NOMO-1 (cell line): ENCODE measurements at regions not wholly inside any gene's neighbourhood (a gene's known extent, or its start where the extent isn't known, plus 50 kb on each side); places are given as distances from the start of the nearest gene placed in this dataset.
"Not testable (repeated sequence)": the region's sequence is repeated elsewhere in the genome, so short reads cannot be mapped to it uniquely, and the experiment has no call there.

Source experiments
- DNase-seq, 2 experiments: peaks; one replicate each; lab custom pipeline; 2025; ENCODE audit not compliant: unreplicated experiment in 2 of 2; lab: John Stamatoyannopoulos, UW

DNA sequence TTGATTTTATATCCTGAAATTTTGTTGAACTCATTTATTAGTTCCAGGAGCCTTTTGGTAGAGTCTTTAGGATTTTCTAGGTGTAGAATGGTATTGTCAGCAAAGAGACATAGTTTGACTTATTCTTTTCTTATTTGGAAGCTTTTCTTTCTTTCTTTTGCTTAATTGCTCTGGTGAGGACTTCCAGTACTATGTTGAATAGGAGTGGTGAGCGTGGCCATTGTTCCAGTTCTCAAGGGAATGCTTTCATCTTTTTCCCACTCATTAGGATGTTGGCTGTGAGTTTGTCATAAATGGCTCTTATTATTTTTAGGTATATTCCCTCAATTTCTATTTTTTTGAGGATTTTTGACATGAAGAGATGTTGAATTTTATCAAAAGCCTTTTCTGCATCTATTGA, 182.2 kb upstream of the SPRY2 start:
- no peak for DNase-seq

DNA sequence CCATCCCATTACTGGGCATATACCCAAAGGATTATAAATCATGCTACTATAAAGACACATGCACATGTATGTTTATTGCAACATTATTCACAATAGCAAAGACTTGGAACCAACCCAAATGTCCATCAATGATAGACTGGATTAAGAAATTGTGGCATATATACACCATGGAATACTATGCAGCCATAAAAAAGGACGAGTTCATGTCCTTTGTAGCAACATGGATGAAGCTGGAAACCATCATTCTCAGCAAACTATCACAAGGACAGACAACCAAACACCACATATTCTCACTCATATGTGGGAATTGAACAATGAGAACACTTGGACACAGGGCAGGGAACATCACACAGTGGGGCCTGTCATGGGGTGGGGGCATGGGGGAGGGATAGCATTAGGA, 181.5 kb upstream of the SPRY2 start:
- DNase-seq = not testable (repeated sequence)

DNA sequence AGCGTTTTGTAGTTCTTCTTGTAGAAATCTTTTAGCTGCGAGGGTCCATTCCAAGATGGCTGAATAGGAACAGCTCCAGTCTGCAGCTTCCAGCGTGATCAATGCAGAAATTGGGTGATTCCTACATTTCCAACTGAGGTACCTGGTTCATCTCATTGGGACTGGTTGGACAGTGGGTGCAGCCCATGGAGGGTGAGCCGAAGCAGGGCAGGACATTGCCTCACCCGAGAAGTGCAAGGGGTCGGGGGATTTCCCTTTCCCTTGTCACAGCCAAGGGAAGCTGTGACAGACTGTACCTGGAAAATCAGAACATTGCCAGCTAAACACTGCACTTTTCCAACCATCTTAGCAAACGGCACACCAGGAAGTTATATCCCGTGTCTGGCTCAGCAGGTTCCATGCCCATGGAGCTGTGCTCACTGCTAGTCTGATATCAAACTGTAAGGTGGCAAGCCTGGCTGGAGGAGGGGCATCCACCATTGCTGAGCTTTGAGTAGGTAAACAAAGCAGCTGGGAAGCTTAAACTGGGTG, 176.0 kb upstream of the SPRY2 start:
- no peak for DNase-seq

DNA sequence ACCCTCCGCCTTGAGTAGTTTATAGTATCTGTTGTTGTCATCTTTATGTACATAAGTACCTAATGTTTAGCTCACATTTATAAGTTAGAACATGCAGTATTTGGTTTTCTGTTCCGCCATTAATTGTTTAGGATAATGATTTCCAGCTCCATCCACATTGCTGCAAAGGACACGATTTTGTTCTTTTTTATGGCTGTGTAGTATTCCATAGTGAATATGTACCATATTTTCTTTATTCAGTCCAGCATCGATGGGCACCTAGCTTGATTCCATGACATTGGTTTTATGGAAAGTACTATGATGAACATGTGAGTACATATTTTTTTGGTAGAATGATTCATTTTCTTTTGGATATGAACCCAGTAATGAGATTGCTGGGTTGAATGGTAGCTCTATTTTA, 174.4 kb upstream of the SPRY2 start:
- DNase-seq = no peak

DNA sequence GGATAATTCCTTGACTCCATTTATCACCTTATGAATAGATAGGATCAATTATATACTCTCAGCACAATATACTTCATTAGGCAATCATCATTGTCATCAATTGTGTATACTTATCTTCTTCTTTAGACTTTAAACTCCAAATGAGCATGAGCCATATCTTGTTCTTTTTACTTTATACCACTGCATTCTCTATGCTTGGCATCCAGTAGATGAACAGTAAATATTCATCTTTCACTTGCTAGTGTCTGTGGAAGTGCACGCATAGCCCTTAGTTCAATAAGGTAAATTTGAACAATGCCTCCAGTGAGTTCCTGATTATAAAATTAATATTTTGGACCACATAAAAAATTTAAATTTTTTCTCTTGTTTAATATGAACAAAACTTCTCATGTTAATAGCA, 172.3 kb upstream of the SPRY2 start:
- DNase-seq = no peak

DNA sequence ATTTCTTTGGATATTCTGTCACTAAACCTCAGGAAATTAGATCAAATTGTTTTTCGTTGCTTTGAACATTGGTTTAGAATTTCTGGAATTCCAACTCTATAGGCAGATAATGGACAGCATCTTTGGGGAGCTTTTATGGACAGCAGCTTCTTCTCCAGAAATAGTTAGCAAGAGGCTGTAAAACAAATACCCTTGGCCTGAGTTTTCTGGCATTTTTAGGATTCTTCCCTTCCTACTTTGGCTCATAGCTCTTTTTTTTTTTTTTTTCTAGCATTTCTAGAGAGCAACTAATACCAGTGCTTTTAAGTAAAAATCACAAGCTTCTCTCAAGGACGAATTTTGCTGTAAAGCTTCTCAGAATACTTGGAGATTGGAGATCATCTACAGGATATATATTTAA, 169.8 kb upstream of the SPRY2 start:
- no peak for DNase-seq

DNA sequence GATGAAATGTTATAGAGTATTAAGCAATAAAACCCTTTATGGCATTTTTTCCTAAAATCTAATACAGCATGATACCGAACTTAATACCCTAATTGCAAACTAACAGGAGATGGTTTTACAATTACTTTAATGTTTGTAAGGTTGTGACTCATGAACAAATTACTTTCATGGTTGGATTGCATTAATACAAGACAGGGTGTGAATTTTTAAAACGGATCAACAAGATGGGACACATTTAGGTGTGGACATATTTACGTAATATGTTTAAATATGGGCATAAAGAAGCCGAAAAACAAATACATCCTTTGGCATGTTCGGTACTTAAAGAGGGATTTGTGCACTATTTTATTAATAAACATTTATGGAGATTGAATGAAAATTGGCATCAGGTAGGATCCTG, 168.3 kb upstream of the SPRY2 start:
- DNase-seq = no peak

DNA sequence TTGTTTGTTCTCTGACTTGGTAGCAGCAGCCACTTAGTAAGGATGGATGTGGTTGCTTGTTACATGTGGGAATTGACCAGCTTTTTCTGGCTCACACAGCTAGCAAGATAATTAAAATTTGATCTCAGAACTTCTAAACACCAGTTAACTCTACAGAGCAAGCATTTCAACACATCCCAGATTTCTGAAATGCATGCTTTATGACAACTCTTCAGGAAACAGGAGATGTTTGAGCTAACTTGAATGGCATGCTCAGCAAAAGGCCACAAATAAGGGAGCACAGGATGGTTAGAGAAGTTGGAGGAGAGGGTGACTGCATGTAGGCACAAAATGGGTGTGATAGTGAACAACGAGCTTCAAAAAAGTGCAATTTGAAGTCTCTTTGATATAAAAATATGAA, 167.1 kb upstream of the SPRY2 start:
- no peak for DNase-seq

DNA sequence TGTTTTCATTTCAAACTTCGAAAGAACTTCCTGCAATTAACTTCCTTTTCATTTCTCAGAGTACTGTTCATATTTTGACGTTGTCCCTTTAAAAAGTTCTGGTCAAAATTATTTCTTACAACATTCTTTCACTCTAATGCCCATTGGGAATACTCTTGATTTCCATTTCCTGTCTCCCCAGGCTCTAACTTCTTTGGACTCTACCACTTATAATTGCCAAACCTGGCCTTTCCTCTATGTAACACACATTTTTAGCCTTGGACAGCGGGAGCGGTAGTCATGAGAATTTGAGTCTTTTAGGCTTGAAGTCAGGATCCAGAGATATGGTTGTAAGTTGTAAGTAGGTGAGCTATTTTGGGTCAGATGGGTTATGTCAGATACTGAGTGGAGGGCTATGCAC, 163.5 kb upstream of the SPRY2 start:
- DNase-seq = no peak

DNA sequence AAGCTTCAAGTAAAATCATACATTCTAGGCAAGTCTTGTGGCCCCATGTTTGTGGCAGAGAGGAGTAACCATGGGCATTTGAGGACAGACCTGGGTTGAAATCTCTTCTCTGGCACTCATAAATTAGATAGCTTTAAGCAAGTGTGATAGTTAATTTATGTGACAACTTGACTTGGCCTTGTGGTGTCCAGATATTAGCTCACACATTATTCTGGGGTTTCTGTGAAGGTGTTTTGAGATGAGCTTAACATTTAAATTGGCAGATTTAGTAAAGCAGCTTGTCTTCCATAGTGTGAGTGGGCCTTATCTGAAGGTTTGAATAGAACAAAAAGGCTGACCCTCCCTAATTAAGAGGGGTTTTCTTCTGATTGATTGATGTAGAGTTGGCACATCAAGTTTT, 161.4 kb upstream of the SPRY2 start:
- no peak for DNase-seq

DNA sequence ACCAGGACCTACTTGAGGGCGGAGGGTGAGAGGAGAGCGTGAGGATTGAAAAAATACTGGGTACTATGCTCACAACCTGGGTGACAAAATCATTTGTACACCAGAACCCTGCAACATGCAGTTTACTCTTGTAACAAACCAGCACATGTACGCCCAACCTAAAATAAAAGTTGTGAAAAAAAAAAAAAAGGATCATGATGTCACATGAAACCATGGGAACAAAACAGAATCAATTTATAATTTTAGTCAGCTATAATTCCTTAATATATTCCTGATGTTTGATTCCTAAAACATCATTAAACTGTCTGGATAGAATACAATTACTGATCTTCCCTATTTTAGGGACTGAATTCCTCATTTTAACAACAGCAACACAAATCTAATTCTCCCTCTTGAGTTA, 160.6 kb upstream of the SPRY2 start:
- no peak for DNase-seq

DNA sequence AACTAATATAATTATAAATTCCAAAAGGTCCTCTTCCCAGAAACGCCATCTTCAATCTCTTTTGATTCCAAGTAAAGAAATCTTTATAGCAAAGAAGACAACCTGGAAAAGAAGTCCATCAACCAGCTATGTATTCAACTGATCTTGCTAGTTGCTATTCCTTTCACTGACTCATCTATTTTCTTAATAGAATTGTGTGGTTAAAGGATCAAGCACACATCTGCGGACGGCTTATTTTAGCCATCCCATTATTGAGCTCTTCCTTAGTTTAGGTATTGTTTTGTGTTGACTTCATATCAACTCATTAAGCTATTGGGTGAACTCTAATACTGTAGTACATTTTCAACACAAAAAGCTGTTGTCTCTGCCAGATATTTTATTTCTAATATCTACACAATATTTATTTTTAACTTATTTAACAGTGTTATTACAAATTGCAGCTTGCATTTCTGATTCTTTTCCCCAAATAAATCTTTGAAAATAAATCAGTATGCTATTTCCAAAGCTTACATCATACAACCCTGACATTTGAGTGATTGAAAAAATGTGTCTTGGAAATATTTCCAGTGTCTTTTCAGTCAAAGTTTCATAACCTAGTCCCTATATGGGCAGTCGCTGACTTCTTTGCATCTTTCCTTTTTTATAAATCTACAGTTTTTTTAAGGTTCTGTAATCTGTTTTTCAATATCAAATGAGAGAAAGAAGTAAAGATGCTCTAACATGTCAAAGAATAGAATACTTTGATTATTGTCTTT, 158.8 kb upstream of the SPRY2 start:
- DNase-seq = no peak

DNA sequence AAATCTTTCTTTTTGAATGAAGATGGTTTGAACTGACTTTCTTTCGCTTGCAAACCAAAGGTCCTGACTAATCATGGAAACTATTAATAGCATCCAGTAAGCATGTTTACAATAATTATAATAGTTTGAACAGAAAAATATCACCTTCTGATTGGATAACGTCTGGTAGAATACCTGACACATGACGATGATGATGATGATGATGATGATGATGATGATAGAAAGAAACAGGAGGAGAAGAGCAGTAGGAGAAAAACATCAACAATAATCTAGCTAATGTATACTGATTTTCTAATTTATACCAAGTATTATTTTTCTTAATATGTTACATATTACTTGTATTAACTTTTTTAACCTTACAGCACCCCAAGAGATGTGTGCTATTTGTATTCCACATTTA, 157.5 kb upstream of the SPRY2 start:
- no peak for DNase-seq

DNA sequence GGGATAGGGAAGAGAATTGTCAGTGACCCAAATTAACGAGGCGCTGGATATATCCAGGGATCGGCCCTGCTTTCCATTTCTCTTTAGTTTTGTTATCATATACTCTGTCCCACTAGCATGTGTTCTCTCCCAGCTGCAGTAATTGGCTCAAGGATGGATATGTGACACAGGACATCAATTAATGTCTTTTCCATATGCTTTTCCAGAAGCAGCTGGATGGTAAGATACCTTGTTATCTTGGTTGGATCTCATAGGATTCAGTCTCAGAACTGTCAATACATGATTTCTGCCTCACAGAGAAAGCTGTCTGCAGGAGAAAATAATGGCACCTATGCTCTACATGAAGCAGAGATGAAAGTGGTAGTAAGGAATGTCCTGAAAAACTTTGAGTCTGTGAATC, 157.1 kb upstream of the SPRY2 start:
- DNase-seq = no peak

DNA sequence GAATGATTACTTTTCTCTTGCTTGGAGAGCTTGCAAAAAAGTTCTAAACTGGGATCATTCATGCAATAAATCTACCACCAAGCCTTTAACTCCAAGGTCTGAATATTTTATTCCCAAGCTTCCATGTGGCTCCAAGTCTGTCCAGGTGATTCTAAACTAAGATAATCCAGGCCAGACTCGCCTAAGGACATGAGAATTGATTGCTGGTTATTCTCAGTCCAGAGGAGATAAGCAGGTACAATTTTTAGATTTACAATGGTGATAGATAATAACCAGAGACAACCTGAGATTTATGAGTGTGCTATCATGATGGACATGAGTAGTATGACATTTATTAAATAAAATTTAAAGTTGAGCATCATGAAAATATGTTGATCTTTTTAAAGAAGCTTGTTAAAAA, 156.5 kb upstream of the SPRY2 start:
- DNase-seq = no peak

DNA sequence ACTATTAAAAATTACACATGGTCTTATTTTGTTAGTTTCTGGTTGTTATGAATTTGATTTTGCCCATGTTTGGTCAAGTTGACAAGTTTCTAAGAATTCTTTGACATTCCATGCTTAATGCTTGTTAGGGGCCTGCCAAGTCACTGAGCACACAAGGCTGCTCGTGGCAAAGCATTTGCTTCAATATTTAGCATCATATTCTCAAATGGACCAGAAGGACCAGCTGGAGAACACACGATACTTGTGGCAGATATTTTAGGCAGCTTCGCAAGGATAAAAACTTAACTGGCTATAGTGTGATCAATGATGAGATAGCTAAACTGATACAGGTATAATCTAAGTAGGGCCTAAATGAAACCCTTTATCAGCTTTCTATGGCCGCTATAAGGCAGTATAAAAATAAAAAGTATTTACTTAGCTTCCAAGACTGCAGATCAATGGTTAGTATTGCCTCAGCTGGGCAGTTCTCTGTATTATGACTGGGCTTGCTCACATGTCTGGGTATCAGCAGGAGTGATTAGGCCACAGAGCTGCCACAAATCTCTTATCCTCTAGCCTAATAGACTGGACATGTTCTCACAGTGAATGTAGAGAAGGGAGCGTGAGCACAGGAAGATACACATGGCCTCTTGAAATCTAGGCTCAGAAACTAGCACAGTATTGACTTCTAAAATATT, 155.9 kb upstream of the SPRY2 start:
- no peak for DNase-seq

DNA sequence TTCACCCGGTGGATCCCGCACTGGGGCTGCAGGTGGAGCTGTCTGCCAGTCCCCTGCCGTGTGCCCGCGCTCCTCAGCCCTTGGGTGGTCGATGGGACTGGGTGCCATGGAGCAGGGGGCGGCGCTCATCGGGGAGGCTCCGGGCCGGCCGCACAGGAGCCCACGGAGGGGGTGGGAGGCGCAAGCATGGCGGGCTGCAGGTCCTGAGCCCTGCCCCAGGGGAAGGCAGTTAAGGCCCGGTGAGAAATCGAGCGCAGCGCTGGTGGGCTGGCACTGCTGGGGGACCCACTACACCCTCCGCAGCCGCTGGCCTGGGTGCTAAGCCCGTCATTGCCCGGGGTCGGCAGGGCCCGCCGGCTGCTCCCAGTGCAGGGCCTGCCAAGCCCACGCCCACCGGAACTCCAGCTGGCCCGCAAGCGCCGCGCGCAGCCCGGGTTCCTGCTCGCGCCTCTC, 149.6 kb upstream of the SPRY2 start:
- DNase-seq = not testable (repeated sequence)

DNA sequence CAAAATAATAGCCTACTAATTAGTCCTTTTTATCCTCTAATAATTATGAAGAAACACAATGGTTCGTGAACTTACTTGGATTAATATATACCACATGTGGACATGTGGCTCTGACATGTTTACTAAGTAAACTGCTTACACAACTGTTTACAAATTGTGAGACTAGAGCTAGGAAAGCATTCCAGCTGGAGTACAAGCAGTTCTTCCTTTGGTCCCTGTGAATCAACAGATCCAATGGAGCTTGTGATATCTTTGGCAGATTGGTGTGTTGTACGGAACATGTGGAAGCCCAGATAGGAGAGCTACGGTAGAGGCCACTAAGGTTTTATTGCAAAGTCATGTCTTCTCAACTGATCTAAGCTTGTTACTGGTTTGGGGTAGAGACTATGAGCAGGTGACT, 145.5 kb upstream of the SPRY2 start:
- no peak for DNase-seq

DNA sequence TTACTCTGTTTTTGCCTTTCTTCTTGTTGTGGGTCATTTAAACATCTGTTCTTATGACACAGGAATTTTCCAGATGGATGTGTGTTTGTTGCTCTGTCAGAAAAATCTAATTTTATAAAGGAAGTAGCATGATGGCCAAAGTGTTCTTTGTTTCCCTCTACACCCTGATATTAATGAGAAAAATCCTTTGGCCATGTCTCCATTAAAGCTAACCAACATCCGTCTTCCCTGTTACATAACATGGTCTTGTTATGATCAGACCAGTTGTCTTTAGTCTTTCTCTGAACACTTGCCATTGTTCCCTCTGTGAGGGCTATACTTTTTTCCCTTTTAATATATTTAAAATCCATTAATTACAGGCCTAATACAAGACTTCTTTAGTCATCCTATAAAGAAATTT, 142.2 kb upstream of the SPRY2 start:
- no peak for DNase-seq

DNA sequence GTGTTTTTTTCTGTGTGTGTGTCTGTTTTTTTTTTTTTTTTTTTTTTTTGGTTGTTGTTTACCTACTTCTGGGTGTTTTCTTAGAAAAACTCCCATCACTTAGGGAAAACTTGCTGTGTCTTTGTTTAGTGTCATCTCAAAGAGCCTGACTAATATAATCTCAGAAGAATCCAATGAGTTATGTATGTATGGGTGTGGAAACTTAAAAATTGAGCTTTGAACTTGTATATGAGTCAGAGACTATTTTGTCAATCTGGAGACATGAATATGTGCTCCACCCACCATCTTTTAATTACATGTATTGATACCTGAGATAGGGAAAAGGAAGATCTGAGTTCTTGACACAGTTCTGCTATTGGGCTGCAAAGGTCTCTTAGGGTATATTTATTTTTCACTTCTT, 140.7 kb upstream of the SPRY2 start:
- DNase-seq = no peak

DNA sequence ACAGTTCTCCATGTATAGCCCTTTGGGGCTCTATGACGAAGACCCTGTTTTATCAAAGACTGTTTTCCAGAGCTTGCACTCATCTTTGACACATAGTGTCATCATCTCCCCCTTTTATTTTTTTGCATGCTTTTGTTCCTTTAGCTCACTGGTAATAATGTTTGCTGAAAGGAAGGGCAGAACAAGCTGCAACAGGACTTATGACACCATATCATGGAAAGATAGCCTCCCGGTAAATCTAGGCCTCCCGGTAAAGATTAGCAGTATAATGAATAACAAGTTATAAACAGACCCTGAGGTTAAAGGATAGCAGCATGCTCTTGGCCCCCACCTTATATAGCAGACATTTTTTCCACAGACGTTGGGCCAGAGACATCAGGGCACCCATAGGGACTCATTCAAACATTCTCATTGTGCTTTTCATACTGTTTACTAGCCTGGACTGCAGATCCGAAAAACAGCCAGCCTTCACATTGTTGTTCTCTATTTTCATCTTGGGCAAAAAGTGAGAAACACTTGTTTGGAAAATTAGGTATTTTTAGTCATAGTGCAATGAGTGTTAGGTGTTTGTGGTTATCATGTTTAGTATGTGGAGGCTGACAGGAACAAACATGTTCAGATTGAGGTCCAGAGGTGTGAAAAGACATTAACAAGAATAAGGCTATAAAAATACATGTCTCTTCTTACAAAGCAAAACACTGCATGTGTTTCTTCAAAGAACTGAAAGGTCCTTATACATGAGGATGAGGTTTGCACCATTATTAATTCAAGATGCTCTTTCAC, 136.9 kb upstream of the SPRY2 start:
- DNase-seq = no peak

DNA sequence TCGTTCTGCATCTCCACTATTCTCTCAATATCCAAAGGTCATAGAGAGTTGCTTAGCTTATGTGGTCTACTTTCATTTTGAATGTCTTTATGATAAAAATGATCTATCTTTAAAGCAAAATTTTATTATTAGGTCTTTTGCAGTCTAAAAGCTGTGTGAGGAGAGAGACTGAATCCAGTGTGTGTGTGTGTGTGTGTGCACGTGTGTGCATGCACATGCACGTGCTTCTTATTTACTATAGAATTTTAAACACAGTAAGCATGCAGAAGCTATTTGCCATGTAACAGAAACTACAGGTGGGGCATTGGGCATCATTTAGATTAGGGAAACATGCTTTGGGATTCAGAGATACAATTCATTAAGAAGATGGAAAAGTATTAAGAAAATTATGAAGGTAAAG, 136.0 kb upstream of the SPRY2 start:
- DNase-seq = no peak
